ENCODE measurements at regions not wholly inside any gene's neighbourhood (a gene's known extent, or its start where the extent isn't known, plus 50 kb on each side); places are given as distances from the start of the nearest gene placed in this dataset.

GRCh38 chr3:193798051-193798450 is 205.0 kb downstream of the OPA1 start:
- DNase-seq, result no peak
- Histone ChIP-seq H3K4me3 (no peak overlapping the region), H3K27ac (no peak overlapping the region), H3K9me3 (no peaks in the 10 kb centered on the region), H3K36me3 (no peaks in the 10 kb centered on the region), H3K4me1 (no peaks in the 10 kb centered on the region), H3K27me3 (no peaks in the 10 kb centered on the region)
- no peak for TF ChIP-seq CTCF (IDR thresholded peaks at IDR 0.05)
- no peak for TF ChIP-seq POLR2A (IDR thresholded peaks at IDR 0.05)

GRCh38 chr3:193800138-193801043 is 207.4 kb downstream of the OPA1 start:
- no peaks in the 10 kb centered on the region for H3K36me3 ChIP-seq
- no peaks in the 10 kb centered on the region for H3K27me3 ChIP-seq
- H3K4me1 ChIP-seq, result no peaks in the 10 kb centered on the region
- no peak for DNase-seq
- H3K27ac ChIP-seq, result no peak overlapping the region
- TF ChIP-seq POLR2A (IDR thresholded peaks at IDR 0.05), result no peak
- no peak for TF ChIP-seq CTCF (IDR thresholded peaks at IDR 0.05)
- H3K9me3 ChIP-seq, result no peaks in the 10 kb centered on the region
- H3K4me3 ChIP-seq, result no peak overlapping the region

- H3K27me3 ChIP-seq, result no peaks in the 10 kb centered on the region
- no peak overlapping the region for H3K4me3 ChIP-seq
- TF ChIP-seq POLR2A (IDR thresholded peaks at IDR 0.05), result no peak
- no peak for TF ChIP-seq CTCF (IDR thresholded peaks at IDR 0.05)
- no peak for DNase-seq
- no peak overlapping the region for H3K27ac ChIP-seq
- no peaks in the 10 kb centered on the region for H3K36me3 ChIP-seq
- H3K4me1 ChIP-seq, result no peaks in the 10 kb centered on the region
- no peaks in the 10 kb centered on the region for H3K9me3 ChIP-seq
These were observed 208.1 kb downstream of the OPA1 start for GRCh38 chr3:193801097-193801496.

GRCh38 chr3:193803288-193803687 is 210.3 kb downstream of the OPA1 start:
- H3K36me3 ChIP-seq, result no peaks in the 10 kb centered on the region
- H3K27me3 ChIP-seq, result no peaks in the 10 kb centered on the region
- H3K9me3 ChIP-seq, result no peaks in the 10 kb centered on the region
- H3K4me1 ChIP-seq, result no peaks in the 10 kb centered on the region
- peak in 1 of 3 donors; percentile 84 for DNase-seq
- peak overlapping the region in 1 of 4 donors; percentile 3 for H3K27ac ChIP-seq
- no peak overlapping the region for H3K4me3 ChIP-seq
- TF ChIP-seq CTCF (IDR thresholded peaks at IDR 0.05), result no peak
- no peak for TF ChIP-seq POLR2A (IDR thresholded peaks at IDR 0.05)

GRCh38 chr3:193805448-193805847 is 212.4 kb downstream of the OPA1 start:
- Histone ChIP-seq H3K4me3 (no peak overlapping the region), H3K36me3 (no peaks in the 10 kb centered on the region), H3K27me3 (no peaks in the 10 kb centered on the region), H3K4me1 (no peaks in the 10 kb centered on the region), H3K9me3 (no peaks in the 10 kb centered on the region), H3K27ac (no peak overlapping the region)
- TF ChIP-seq CTCF (IDR thresholded peaks at IDR 0.05), result no peak
- TF ChIP-seq POLR2A (IDR thresholded peaks at IDR 0.05), result no peak
- peak in 2 of 3 donors; percentile 79 to 86 for DNase-seq
